Stimulated activated CD8-positive, alpha-beta memory T cell treated with anti-CD3 and anti-CD28 coated beads, Interleukin-15, amount 100 ng/mL, for 24 hours (primary cell): ENCODE measurements at regions not wholly inside any gene's neighbourhood (a gene's known extent, or its start where the extent isn't known, plus 50 kb on each side); places are given as distances from the start of the nearest gene placed in this dataset.

Experiments used
- DNase-seq: peaks from one replicate; pipeline ENCODE4 v3.0.0-alpha.2; 2020; ENCODE audit warnings: low read depth

DNA sequence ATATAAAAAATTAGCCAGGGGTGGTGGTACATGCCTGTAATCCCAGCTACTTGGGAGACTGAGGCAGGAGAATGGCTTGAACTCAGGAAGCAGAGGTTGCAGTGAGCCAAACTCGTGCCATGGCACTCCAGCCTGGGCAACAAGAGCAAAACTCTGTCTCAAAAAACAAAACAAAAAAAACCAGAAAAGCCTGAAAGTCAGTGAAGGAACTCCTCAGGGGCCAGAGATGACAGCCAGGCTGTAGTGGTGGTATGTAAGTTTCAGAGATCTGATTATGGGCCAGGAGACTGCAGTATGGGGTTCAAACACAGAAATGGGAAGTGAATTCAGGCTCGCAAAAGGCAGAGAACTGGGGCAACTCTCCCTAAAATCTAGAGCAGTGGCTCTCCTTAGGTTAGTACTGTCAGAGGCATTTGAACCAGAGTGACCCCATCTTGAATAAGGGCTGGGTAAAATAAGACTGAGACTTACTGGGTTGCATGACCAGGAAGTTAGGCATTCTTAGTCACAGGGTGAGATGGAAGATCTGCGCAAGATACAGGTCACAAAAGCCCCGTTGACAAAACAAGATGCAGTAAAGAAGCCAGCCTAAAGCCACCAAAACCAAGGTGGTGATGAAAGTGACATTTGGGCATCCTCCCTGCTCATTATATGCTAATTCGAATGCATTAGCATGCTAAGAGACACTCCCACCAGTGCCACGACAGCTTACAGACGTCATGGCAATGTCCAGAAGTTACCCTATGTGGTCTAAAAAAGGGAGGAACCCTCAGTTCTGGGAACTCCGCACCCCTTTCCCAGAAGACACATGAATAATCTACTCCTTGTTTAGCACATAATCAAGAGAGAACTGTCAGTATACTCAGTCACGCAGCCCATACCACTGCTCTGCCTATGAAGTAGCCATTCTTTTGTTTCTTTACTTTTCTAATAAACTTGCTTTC lies 120.2 kb upstream of the XYLT1 start:
- no peak for DNase-seq

DNA sequence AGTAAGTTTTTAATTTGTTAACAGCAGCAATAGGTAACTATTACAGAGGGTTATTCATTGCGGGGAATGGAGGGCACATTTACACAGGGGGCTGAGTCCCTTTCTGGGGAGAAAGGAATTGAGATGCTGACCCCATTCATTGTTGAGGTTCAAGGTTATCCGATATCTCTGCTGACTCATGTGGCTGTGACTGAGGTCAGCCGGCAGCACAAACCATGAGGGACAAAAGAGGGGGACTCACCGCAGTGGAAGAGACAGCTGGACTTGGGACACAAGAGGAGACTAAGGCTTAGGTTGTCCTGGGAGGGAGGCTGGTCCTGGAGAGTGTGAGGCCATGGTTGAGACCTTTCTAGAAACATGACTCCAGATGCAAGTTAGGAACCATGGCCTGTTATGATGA lies 119.1 kb upstream of the XYLT1 start:
- no peak for DNase-seq

DNA sequence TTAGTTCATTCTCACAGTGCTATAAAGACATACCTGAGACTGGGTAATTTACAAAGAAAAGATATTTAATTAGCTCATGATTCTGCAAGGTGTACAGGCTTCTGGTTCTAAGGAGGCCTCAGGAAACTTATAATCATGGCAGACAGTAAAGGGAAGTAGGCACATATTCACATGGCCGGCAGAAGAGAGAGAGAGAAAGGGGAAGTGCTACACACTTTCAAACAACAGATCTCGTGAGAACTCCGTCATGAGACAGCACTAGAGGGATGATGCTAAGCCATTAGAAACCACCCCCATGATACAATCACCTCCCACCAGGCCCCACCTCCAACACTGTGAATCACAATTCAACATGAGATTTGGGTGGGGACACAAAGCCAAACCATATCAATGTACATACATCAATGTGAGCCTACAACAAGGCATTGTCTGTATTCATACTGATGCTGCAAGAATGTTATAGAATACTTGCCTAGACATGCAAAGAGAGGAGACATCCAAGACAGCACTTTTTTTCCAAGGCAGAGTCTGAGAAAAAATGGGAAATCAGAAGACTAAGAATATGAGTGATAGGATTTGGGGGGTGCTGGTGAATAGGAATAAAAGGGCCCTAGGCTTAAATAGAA lies 114.8 kb upstream of the XYLT1 start:
- DNase-seq, result no peak

DNA sequence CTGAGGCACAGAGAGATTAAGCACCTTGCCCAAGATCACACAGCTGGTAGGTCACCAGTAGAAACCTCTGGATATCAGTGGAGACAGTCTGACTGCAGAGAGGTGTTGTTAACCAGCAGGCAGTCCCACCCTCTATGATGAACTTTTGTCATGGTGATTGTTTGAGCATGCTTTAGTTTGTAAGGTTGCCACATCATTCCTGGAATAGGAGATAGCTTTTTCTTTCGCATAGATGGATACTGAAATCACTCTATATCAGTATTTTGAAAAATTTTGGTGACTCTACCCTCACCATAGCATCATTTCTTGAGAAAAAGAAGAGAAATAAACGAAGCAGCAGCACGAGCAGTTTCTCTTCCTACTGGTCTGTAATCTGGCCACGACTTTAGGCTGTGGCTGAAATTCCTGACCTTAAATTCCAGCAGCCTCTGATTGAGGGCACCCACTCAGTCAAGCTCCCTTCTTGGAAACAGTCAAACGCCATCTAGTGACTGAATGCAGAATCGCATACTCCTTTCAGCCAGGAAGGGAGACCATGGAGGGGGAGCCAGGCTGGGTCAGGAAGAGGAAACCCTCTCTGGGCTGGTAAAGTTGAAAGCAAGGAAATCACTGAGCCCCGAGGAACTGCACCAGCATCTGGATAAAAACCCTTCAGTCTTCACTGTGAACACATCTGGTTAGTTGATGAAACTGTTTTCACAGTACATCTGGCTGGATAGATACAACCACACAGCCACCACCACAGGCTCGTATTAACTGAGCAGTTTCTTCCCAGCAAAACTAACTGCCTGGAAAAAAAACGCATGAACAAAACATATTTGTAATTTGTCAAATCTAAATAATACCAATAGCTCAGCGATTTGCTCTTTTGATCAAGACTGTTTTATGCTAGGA lies 108.5 kb upstream of the XYLT1 start:
- DNase-seq, result no peak

DNA sequence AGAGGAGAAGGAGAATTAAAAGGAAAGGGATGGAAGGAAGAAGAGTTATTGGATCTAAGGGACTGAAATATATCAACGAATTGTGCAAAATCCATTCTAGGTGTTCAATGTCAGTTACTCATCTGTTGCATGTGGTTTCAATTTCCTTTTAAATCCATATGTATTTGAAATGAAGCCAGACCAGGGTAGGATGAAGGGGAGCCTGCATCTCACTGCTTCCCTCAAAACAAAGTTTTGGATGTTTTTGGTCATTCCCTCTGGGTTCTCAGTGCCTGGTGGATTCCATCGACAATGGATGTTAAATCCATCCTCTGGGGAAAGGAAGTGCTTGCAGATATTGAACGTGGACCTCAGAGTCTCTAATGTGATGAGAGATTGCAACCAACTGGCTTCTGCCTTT lies 103.5 kb upstream of the XYLT1 start:
- no peak for DNase-seq

DNA sequence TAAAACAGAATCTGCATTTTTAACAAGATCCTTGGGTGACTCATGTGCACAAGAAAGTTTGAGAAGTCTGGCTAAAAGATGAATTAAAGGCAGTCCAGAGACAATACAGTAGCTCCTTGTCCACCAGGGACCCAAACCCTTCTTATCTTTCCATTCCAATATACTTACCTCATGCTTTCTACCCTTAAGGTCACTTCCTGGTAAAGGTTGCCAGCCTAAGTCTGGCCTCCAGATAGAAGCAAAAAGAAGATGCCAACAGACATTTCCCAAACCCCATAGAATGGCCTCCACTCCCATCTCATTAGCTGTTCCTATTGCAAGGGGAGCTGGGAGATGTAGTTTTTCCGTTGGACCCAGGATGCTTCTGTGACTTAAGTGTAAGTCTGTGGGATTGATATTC lies 101.4 kb upstream of the XYLT1 start:
- no peak for DNase-seq

DNA sequence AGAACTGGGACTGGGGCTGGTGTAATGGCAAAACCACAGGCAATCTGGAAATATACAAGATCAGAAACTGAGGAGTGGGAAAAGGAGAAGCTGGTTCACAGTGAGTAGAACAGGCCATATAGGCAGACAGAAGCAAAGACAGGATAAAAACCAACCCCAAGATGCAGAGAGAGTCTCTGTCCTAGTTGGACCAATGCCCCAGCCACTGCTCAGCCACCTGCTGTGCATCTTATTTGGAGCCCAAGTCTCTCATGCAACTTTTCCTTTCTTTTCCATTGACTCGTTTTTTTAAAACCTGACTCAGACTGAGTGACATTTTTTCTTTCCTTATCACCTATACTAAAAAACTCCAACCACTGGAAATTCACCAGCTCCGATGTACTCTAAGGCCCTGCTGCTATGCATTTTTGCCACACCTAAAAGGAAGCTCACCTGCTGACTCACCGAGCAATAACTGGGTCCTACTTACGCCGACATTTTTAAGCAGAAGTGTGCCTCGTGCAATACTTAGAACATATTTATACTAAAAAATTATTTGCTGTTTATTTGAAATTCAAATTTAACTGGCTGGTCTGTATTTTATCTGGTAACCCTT lies 100.8 kb upstream of the XYLT1 start:
- no peak for DNase-seq

DNA sequence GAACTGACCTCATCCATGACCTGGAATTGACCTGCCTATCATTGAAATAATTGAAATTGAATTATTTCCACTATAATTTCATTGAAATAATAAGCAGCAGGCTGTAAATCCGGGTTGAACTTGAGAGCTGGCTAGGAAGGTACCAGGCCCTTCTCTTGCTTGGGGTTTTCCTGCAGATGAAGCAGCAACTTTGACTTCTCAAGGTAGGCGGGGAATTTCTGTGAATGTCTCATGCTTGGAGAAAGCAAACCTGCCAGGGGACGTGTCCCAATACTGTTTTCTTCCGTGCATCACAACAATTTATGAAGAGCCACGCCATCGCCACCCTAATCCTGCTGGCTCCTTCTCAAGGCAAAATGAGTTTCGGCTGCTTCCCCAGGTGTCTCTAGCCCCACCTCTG lies 97.5 kb upstream of the XYLT1 start:
- DNase-seq, result no peak

DNA sequence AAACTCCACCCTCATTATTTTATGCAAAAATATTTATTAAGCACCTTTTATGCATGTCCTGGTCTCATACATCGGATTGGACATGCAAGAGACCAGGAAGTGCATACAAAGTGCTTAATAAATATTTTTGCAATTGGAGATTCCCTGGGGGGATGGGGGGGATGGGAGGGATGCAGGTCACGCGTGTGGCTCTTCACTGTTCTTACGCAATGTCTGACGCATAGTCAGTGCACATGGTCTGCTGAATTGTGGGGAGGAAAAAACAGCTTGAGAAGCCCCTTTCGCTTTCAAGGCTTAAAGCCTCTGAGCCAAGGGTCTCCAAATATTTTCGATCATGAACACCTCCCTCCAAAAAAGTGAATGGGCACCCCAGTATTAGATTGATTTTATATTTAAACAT lies 96.7 kb upstream of the XYLT1 start:
- no peak for DNase-seq

DNA sequence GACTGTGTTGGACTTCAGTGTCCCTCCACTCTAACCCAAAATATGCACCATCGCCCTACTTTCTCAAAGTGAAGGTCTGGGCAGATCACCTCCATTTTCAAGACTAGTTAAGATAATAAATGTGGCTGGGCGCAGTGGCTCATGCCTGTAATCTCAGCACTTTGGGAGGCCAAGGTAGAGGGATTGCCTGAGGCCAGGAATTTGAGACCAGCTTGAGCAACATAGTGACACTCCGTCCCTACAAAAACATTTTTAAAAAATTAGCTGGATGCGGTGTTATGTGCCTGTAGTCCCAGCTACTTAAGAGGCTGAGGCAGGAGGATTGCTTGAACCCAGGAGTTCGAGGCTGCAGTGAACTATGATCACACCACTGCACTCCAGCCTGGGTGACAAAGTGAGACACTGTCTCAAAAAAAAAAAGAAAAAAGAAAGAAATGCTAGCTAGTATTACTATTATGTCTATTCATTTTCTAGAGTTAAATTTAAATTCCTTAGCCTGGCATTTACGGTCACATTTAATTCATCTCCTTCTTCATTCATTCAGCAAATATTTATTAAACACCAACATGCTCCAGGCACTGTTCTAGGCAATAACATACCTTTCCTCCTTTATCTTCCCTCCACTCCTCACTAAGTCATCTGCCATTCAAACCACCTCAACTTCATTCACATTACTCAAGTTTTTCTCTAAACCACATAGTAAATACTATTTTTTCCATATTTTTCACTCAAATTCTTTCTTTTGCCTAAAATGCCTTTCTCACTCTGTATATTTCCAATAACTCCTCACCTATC lies 96.1 kb upstream of the XYLT1 start:
- DNase-seq, result no peak

DNA sequence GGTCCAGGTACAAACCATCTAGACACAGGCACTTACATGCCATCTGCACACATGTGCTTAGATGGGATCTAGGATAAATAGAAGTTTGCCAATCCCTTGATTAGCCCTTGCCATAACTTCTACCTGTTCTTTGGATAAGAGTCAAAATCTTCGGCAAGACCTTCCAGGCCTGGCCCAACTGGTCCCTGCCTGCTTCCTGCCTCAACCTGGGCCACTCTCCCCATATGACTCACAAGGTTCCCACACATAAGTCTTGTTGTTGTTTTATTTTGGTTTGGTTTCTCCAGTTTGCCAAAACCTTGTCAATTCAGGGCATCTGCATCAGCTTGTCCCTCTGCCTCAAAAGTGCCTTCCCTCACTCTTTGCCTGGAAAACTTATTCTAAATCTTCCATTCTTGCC lies 95.3 kb upstream of the XYLT1 start:
- no peak for DNase-seq

DNA sequence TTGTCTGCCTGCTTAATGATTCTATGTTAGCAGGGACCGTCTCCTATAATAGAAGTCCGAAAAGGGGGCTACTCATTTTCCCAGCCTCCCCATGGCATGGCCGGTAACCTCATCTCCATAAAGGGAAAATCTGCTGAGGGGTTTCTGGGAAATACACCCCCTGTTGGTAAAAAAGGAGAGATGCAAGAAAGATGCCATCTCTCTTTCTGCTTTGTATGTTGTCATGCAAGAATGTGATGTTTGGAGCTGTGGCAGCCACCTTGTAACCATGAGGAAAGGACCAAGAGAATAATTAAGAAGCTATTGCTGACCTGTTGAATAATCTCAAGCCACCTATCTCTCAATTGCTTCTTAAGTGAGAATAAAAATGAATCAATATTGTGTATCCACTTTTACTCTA lies 94.8 kb upstream of the XYLT1 start:
- DNase-seq, result no peak

DNA sequence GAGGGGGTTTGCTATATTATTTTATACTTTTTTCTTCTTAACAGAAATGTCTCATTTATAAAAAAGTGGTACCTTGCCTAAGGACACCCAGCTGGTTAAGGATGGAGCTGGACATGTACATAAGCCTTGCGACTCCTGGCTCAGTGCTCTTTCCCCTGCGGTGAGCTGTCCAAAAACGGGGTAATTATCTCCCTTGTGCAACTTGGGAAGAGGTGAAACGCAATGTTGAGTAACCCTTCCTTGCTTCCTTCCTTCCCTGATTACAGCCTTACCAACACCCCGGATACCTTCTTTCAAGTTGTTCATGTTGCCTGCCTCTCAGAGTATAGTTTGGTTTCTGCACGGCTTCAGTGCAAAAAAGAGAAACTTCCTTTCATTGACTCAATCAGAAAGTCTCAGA lies 94.1 kb upstream of the XYLT1 start:
- no peak for DNase-seq

DNA sequence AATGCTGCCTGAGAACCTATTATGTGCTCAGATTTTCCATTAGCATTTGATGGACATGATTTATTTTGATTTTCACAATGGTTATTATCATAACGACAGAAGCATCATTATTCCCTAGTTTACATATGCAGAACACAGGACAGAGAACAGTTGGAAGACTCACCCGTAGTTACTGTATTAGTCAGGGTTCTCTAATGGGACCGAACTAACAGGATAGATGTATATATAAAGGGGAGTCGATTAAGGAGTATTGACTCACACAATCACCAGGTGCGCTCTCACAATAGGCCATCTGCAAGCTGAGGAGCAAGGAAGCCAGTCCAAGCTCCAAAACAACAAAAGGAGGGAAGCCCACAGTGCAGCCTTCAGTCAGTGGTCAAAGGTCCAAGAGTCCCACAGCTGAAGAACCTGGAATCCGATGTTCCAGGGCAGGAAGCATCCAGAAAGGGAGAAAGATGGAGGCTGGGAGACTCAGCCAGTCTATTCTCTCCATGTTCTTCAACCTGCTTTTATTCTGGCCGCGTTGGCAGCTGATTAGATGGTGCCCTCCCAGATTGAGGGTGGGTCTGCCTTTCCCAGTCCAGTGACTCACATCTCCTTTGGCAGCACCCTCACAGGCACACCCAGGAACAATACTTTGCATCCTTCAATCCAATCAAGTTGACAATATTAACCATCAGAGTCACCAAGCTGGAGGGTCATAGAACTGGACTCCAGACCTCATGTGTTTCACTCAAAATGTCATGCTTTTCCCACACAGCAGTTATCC lies 92.7 kb upstream of the XYLT1 start:
- no peak for DNase-seq

DNA sequence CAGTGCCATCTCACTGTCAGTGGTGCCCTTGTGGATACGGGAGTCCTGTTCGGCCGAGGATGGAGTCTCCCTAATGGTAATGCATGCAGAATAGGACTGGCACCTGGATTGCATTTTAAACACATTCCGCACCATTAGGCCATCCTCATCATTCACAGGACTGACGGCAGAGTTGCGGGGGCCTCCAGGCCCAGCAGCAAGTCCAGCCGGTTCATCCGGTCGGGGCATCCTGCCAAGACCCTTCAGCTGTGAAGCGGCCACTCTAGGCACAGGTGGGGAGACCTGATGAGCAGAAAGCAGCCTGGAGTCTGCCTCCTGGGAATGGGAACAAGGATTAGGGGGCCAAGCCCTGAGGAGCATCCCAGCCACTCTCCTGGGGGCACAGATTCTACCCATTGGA lies 90.3 kb upstream of the XYLT1 start:
- no peak for DNase-seq

DNA sequence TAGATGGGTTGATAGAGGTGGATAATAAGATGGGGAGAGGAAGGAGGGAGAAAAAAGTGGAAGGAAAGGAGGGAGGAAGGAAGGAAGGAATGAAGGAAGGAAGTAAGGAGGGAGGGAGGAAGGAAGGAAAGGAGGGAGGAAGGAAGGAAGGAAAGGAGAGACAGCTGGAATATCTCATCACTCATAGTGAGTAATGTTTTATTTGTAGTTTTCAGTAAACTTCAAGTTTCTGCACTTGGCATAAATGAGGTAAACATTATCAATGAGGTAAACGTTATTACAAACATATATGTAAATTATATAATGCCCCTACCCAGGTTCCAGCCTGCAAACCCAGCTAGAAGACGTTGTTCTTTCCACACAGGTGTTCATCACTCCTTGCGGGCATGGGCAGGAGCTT lies 89.8 kb upstream of the XYLT1 start:
- DNase-seq, result no peak

DNA sequence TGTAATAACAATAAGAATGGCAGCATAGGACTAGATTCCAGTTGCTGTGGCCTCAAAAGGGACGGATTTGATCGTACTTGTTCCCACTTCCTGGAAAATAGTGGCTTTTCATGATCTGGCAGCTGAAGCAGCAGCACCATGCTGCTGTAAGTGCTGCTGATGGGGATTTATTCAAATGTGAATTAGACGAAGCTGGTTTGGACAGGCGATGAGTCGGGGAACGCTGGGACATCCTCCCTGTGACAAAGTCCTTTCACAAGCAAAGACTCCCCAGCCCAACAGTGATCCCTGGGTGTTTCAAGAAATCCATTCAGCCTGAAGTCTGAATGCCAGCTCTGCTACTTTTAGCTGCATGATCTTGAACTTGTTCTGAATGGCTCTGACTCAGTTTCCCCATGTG lies 88.6 kb upstream of the XYLT1 start:
- no peak for DNase-seq

DNA sequence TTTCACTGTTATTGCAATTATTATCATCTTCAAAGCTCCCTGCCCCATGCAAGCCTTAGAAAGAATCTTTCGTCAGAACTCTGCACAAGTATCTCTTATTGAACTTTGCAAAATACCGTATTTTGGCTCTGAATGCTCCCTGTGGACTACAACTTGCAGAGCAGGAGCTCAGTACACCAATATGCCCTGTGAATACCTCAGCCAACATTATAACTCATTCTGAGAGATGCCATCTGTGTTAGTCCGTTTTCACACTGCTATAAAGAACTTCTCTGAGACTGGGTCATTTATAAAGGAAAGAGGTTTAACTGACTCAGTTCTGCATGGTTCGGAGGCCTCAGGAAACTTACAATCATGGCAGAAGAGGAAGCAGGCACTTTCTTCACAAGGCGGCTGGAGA lies 87.2 kb upstream of the XYLT1 start:
- DNase-seq, result no peak

DNA sequence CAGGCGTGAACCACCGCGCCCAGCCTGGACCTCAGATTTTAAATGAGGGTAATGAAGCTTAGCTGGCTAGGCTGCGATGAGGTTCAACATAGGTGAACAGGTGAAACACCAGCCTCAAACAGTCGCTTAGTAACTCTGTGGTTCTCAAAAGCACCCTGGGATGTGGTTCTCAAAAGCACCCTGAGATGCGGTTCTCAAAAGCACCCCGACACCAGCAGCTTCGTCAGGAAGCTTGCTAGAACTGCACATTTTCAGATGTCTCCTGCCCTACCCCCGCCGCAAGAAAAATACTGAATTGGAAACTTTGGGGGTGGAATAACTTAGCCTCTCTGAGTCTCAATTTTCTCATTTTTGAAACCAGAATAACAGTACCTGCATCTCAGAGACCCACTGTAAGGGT lies 86.7 kb upstream of the XYLT1 start:
- DNase-seq, result no peak

DNA sequence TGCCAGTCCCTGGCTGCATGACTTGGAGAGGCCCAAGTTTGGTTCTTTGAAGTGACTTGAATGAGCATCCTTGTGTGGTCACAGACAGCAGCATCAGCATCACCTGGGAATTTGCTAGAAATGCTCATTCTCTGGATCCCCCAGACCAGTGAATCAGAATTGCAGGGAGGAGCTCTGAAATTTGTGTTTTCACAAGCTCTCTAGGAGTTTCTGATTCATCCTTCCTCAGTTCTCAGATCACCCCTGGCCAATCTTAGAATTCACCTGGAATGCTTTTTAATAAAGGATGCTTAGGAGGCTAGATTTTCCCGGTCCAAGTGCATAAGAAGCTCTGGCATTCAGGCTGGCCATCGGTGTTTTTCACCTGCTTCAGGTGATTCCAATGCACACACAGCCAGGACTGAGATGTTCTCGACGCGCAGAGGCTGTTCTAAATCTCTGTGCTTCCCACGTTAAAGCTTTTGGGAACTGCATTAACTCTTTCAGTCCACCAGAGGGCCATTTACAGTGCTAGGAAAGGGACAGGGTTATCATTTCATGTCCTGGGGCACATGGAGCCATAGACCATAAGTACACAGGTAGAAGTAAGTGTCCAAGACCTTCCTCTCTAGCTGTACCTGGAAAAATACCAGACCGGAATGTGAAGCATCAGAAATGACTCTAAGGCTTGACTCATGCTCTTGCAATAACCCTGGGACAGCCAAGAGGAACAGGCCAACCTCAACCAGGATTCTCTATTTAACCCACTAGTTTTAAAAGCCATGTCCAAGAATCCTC lies 85.7 kb upstream of the XYLT1 start:
- DNase-seq, result no peak
